ENCODE measurements at regions not wholly inside any gene's neighbourhood (a gene's known extent, or its start where the extent isn't known, plus 50 kb on each side); places are given as distances from the start of the nearest gene placed in this dataset.

GRCh38 chr21:19031953-19032352, 628.4 kb upstream of the TMPRSS15 start:
- no peaks in the 10 kb centered on the region for H3K36me3 Mint-ChIP-seq
- no peak overlapping the region for H3K27ac Mint-ChIP-seq
- H3K9me3 Mint-ChIP-seq, result no peaks in the 10 kb centered on the region
- no peak for DNase-seq (ENCODE audit: low spot score in 2 of 2, unreplicated experiment in 2 of 2)
- no peak overlapping the region for H3K4me3 Mint-ChIP-seq
- peaks cover 19% of the 10 kb centered on the region for H3K4me1 Mint-ChIP-seq
- TF ChIP-seq CTCF (IDR thresholded peaks at IDR 0.05; ENCODE audit: unreplicated experiment), result no peak
- peaks cover 5% of the 10 kb centered on the region for H3K27me3 Mint-ChIP-seq (ENCODE audit: low read depth)

GRCh38 chr21:19034041-19034440, 630.5 kb upstream of the TMPRSS15 start:
- Mint-ChIP-seq H3K27me3 (ENCODE audit: low read depth) (peaks cover 2% of the 10 kb centered on the region), H3K27ac (no peak overlapping the region), H3K4me1 (peaks cover 19% of the 10 kb centered on the region), H3K36me3 (no peaks in the 10 kb centered on the region), H3K9me3 (peaks cover 6% of the 10 kb centered on the region), H3K4me3 (no peak overlapping the region)
- no peak for DNase-seq (ENCODE audit: low spot score in 2 of 2, unreplicated experiment in 2 of 2)
- TF ChIP-seq CTCF (IDR thresholded peaks at IDR 0.05; ENCODE audit: unreplicated experiment), result no peak

- no peak for DNase-seq (ENCODE audit: low spot score in 2 of 2, unreplicated experiment in 2 of 2)
- Mint-ChIP-seq H3K27ac (no peak overlapping the region), H3K4me1 (peaks cover 19% of the 10 kb centered on the region), H3K27me3 (ENCODE audit: low read depth) (no peaks in the 10 kb centered on the region), H3K9me3 (peaks cover 8% of the 10 kb centered on the region), H3K4me3 (no peak overlapping the region), H3K36me3 (no peaks in the 10 kb centered on the region)
- TF ChIP-seq CTCF (IDR thresholded peaks at IDR 0.05; ENCODE audit: unreplicated experiment), result no peak
Observed at GRCh38 chr21:19034560-19034959, 631.0 kb upstream of the TMPRSS15 start.

- no peak overlapping the region for H3K4me3 Mint-ChIP-seq
- no peak overlapping the region for H3K27ac Mint-ChIP-seq
- no peak for TF ChIP-seq CTCF (IDR thresholded peaks at IDR 0.05; ENCODE audit: unreplicated experiment)
- DNase-seq (ENCODE audit: low spot score in 2 of 2, unreplicated experiment in 2 of 2), result no peak
- no peaks in the 10 kb centered on the region for H3K4me1 Mint-ChIP-seq
- H3K27me3 Mint-ChIP-seq (ENCODE audit: low read depth), result no peaks in the 10 kb centered on the region
- H3K9me3 Mint-ChIP-seq, result peaks cover 19% of the 10 kb centered on the region
- H3K36me3 Mint-ChIP-seq, result peaks cover 2% of the 10 kb centered on the region
Observed at GRCh38 chr21:19045876-19046275, 642.3 kb upstream of the TMPRSS15 start.

GRCh38 chr21:19048098-19048672, 644.6 kb upstream of the TMPRSS15 start:
- Mint-ChIP-seq H3K4me3 (no peak overlapping the region), H3K4me1 (no peaks in the 10 kb centered on the region), H3K9me3 (peaks cover 30% of the 10 kb centered on the region), H3K27ac (no peak overlapping the region), H3K27me3 (ENCODE audit: low read depth) (no peaks in the 10 kb centered on the region), H3K36me3 (no peaks in the 10 kb centered on the region)
- no peak for DNase-seq (ENCODE audit: low spot score in 2 of 2, unreplicated experiment in 2 of 2)
- no peak for TF ChIP-seq CTCF (IDR thresholded peaks at IDR 0.05; ENCODE audit: unreplicated experiment)

- H3K27ac Mint-ChIP-seq, result no peak overlapping the region
- no peak for DNase-seq (ENCODE audit: low spot score in 2 of 2, unreplicated experiment in 2 of 2)
- no peak overlapping the region for H3K4me3 Mint-ChIP-seq
- no peaks in the 10 kb centered on the region for H3K4me1 Mint-ChIP-seq
- TF ChIP-seq CTCF (IDR thresholded peaks at IDR 0.05; ENCODE audit: unreplicated experiment), result no peak
- no peaks in the 10 kb centered on the region for H3K27me3 Mint-ChIP-seq (ENCODE audit: low read depth)
- no peaks in the 10 kb centered on the region for H3K36me3 Mint-ChIP-seq
- peaks cover 40% of the 10 kb centered on the region for H3K9me3 Mint-ChIP-seq
Observed at GRCh38 chr21:19049567-19049966, 646.0 kb upstream of the TMPRSS15 start.

Measured in mesothelial cell of epicardium (in vitro differentiated cells).